ENCODE measurements at regions not wholly inside any gene's neighbourhood (a gene's known extent, or its start where the extent isn't known, plus 50 kb on each side); places are given as distances from the start of the nearest gene placed in this dataset.

DNA sequence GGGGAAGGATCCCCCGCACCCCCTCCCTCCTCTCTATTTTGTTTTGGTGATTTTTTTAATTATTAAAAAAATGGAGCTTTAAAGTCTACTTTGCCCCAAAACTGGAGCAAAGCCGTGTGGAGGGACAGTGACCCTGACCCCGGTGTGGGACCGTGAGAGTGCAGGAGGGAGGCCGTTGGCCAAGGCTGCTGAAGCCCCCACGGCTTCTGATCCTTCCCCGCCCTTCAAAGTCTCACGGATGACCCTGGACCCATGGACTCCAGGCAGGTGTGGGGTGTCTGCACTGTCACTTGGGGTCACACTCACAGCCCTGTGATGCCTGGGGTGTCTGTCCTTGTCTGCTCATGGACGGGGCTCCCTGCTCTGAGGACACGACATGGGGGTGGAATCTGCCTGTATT lies 133.3 kb downstream of the CPZ start:
- TF ChIP-seq EZH2 (IDR thresholded peaks at IDR 0.05; ENCODE audit: borderline replicate concordance, low read depth, low read length, severe bottlenecking) (no peak), POLR2AphosphoS5 (IDR thresholded peaks at IDR 0.05; ENCODE audit: insufficient read depth, low read depth, low read length) (no peak), POLR2A (IDR thresholded peaks at IDR 0.05; ENCODE audit: low read depth, low read length) (no peak)
- TF ChIP-seq, protein P1, sequence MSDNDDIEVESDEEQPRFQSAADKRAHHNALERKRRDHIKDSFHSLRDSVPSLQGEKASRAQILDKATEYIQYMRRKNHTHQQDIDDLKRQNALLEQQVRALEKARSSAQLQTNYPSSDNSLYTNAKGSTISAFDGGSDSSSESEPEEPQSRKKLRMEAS (IDR thresholded peaks at IDR 0.05; ENCODE audit: insufficient read depth, insufficient read length) = no peak
